Activated naive CD4-positive, alpha-beta T cell treated with anti-CD3 and anti-CD28 coated beads, Interleukin-2, amount 50 U/mL, for 16 hours (primary cell): ENCODE measurements at regions not wholly inside any gene's neighbourhood (a gene's known extent, or its start where the extent isn't known, plus 50 kb on each side); places are given as distances from the start of the nearest gene placed in this dataset.
"Not testable (repeated sequence)": the region's sequence is repeated elsewhere in the genome, so short reads cannot be mapped to it uniquely, and the experiment has no call there.

Experiments used
- DNase-seq: peaks from one replicate; pipeline ENCODE4 v3.0.0-alpha.2; 2020

DNA sequence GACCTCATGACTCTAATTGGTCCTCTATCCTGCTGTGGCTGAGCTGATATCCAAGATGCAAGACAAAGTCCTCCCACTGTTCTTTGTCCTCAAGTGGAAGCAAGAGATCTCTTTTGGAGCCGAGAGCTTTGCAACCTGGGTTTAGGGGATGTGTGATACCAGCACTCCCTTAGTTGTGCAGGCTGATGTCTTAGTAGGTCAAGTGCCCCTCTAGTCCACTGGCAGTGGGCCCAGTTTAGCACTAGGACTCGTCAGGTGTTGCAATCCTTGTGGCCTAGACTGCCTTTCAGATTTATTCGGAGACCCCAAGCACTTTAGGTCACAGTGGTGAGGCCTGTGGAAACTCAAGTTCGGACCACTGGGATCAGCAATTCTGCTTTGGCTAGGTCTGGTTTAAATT, 64.0 kb downstream of the GPRASP3 start:
- DNase-seq, result no peak

DNA sequence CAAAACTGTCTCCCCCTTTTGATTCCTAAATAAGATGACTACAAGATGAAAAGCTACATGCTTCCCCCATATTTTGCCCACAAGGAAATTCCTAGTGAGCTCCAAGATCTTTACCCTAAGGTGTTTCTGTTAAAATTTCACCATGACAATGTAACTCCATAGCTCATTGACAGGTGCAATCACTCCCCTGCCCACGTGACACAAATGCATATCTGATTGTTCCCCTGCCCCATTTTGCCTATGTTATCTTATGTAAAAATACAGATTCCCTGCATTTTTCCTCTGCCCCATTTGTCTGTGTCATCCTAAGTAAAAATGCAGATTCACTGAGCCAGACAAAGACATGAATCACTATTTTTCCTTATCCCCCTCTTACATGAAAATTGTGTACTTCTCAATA, 66.7 kb downstream of the GPRASP3 start:
- DNase-seq, result no peak

- no peak for DNase-seq
Observed at GRCh38 chrX:102808336-102808735, 87.8 kb downstream of the GPRASP3 start.

- DNase-seq, result not testable (repeated sequence)
Observed at GRCh38 chrX:102818269-102818668, 97.7 kb downstream of the GPRASP3 start.

GRCh38 chrX:102832661-102833060, 104.4 kb upstream of the RAB40AL start:
- DNase-seq, result no peak

DNA sequence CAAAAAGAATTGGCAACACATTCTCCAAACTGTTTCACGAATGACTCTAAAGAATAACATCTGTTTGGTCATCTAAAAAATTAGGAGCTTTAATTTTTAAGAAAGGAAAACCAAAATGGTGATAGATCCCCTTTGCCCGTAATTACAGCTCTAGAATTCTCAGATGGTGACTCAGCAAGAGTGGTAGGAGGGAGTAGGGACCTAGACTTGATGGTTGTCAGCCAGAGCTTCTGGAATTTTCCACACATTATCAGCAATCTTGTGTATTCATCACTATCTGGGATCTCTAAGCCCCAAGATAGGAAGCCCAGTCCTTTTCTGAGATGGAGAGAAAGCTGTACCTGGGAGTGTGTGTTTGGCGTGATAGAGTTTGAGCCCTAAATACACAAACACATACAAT, 103.9 kb upstream of the RAB40AL start:
- DNase-seq, result no peak

DNA sequence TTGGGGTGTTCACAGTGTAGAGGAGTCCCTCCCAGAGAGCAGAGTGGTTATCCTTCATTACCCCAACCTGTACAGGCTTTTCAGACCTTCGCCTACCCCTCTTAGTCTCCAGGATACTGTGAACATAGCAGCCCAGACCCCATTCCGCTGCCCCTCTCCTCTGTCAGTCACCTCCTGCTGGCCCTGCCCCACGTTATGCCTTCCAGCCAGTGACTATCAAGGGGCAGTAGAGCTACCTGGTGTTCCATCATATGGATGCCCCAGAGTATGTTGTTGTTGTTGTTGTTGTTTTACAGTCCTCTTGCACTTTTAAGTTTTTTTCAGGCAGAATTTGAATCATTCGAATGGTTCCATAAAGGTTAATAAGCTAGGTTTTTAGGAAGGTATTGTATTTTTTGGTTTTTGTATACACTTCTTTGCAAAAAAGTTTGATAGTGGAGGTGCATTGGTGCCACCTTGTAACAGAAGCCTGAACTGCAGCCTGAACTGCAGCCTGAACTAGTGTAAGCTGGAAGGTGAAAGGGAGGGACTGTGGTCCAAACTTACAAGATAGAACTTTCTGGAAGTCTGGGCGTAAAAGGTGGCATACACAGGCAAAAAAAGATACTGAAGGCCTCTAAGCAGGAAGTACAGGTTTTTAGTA, 101.4 kb upstream of the RAB40AL start:
- no peak for DNase-seq

- no peak for DNase-seq
Observed at GRCh38 chrX:102837847-102838246, 99.2 kb upstream of the RAB40AL start.

DNA sequence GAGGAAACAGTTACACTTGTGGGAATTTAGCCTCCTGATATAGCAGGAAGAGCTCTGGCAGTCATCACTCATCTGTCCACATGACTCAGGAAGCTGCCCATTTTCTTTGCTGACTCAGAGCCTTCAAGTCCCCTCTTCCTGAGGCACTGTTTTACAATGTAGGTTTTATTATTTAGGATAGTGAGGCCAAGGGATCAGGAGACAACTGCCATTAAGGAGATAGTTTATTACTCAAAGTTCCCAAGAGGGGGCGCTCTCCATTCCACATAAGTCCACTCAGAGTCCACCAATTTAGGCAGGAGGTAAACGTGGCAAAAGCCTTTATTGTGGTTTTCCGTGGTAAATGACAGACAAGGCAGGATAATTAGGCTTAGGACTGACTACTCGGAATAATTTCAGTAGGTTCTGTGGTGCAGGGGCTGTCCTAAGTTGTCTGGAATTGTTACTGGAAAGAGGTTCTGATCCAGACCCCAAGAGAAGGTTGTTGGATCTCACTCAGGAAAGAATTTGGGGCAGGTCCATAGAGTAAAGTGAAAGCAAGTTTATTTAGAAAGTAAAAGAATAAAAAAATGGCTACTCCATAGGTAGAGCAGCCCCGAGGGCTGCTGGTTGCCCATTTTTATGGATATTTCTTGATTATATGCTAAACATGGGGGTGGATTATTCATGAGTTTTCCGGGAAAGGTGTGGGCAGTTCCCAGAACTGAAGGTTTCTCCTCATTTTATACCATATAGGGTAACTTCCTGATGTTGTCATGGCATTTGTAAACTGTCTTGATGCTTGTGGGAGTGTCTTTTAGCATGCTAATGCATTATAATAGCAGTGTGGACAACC, 96.0 kb upstream of the RAB40AL start:
- DNase-seq, result no peak

DNA sequence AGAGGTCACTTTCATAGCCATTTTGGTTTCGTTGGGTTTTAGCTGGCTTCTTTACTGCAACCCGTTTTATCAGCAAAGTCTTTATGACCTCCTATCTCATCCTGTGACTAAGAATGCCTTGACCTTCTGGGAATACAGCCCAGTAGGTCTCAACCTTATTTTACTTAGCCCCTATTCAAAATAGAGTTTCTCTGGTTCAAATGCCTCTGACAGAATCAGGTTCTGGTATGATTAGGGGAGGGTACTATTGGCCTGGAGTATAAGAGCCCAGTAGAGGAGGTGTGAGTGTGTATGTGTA, 95.4 kb upstream of the RAB40AL start:
- no peak for DNase-seq

DNA sequence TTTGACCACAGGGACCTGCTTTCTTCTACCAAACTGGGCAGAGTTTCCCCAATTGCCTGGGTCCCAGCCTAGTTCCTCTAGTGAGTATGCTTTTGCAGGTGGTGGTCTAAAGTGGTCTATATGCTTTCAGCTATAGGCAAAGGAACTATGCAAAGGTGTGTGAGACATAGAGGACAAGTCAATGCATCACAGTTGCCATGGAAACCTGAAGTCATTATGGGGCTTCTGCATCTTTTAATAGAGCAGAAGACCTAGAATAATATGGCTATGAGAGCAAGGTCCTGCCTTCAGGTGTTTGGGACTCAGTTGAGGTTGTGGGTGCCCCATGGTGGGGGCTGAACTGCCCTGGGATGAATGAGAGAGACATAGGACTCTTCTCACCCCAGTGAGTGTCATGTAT, 92.1 kb upstream of the RAB40AL start:
- DNase-seq, result no peak

- no peak for DNase-seq
Observed at GRCh38 chrX:102846544-102847236, 90.4 kb upstream of the RAB40AL start.

DNA sequence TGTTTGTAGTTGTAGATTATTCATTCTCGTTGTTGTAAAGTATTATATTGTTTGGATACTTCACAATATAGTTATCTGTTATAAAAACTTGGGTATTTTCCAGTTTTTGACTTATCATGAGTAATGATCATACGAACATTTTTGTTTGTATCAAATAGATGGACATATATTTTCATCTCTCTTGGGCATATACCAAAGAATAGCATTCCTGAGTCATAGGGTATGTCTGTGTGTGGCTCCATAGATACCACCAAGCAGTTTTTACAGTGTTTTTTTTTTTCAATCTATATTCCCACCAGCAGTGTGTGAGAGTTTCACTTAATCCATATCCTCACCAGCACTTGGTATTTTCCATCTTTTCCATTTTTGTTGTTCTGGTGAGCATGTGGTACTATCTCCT, 89.7 kb upstream of the RAB40AL start:
- DNase-seq, result no peak

DNA sequence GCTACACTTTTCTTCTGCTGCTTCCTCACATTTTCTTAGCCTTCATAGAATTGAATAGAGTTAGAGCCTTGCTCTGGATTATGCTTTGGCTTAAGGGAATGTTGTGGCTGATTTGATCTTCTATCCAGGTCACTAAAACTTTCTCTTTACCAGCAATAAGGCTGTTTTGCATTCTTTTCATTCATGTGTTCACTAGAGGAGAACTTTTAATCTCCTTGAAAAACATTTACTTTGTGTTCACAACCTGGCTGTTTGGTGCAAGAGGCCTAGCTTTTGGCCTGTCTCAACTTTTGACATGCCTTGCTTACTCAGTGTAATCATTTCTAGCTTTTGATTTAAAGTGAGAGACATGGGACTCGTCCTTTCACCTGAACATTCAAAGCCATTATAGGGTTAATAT, 87.7 kb upstream of the RAB40AL start:
- DNase-seq, result no peak

DNA sequence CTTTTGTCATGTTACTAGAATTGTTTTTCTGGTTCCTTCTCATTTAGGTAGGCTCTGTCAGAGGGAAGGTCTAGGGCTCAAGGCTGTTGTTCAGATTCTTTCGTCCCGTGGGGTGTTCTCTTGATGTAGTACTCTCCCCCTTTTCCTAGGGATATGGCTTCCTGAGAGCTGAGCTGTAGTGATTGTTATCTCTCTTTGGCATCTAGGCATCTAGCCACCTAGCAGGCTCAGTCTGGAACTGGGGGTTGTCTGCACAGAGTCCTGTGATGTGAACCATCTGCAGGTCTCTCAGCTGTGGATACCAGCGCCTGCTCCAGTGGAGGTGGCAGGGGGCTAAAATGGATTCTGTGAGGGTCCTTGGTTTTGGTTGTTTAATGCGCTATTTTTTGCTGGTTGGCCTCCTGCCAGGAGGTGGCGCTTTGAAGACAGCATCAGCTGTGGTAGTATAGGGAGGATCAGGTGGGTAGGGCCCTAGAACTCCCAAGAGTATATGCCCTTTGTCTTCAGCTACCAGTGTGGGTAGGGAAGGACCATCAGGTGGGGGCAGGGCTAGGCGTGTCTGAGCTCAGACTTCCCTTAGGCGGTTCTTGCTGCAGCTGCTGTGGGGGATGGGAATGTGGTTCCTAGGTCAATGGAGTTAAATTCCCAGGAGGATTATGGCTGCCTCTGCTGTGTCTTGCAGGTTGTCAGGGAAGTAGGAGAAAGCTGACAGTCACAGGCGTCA, 78.1 kb upstream of the RAB40AL start:
- not testable (repeated sequence) for DNase-seq

DNA sequence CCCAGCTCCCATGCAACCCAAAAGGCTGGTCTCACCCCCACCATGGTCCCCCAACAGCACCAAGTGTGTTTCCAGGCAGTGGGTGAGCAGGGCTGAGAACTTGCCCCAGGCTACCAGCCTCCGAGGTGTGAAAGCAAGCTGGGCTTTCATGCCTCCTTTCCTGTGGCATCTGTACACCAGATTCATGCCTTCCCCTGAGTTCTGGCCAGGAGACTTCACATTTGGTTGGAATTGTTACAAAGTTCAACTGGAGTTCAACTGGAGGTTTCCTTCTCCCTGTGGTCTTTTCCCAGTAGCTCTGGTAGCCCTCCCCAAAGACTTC, 77.6 kb upstream of the RAB40AL start:
- no peak for DNase-seq

DNA sequence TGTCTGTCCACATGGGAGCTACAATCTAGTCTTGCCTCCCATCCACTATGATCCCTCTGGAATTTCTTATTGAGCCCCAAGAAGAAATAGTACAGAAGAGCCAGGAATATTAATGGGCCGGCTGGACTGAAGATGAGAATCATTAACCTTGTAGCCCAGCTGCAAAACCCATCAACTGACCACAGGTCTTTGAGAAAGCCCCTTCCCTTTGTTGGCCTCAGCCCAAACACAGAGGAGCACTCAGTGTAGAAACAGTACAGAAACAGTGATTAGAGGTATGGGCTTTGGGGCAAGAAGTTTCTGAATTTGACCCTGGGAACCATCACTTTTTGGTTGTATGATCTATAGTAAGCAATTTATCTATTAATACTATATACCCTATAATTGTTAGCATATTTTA, 76.8 kb upstream of the RAB40AL start:
- DNase-seq, result no peak

DNA sequence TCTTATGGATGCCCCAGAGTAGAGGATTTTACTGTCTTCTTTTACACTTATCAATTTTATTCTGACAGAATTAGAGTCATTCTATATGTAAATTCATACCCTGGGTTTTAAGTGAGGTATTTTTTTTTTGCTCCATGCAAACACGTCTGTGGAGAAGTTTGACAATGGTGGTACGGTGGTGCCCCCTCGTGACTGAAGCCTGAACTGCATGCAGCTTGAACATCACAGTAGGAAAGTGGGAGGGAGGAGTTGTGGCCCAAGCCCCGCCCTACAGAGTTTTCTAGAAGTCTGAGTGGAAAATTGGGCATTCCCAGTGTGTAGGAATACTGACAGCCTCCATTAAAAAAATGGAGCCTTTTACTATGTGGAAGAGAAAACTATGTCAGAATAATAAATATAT, 73.3 kb upstream of the RAB40AL start:
- peak; percentile 78 for DNase-seq

GRCh38 chrX:102866981-102867656, 70.0 kb upstream of the RAB40AL start:
- DNase-seq, result no peak

DNA sequence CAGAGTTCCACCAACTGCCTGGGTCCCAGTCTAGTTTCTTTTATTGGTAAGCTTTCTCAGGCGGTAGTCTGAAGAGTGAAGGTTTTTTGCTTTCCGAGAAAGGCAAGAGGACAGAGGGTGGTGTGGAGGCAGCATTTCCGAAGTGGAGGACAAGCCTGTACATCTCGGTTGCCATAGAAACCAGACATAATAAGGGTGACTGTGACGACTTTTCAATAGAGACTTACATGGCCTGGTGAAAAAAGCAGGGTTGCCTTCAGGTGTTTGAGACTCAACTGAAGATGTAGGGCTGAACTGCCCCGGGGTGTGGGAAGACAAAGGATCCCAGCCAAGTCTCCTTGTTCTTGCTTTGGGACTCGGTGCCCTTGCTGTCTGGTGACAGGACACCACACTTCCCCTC, 53.6 kb upstream of the RAB40AL start:
- DNase-seq, result no peak
